ENCODE measurements at regions not wholly inside any gene's neighbourhood (a gene's known extent, or its start where the extent isn't known, plus 50 kb on each side); places are given as distances from the start of the nearest gene placed in this dataset.

DNA sequence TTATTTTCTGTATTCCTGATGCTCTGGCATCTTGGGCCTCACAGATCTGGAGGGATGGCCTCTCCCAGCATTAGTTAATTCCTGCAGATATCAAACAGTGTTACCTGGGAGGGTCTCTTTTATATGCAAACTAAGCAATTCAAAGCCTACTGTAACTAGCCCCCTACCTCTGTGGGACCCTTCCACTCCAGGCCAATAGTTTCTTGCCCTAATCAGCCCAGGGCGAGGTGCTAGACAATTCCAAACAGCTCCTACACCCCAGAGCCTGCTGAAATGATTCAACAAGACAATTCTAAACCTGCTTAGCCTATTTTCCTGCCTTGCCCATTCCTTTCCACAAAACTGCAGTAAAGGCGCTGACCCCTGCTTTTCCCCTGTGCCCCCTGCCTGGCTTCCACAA, 106.6 kb upstream of the IGSF10 start:
- Histone ChIP-seq H3K56ac (replicated peaks; ENCODE audit: insufficient read length, low read depth, low read length) (no peak overlapping the region), H3K4me3 (ENCODE audit: extremely low read depth in 1 of 4, insufficient read depth in 2 of 4, low read depth in 3 of 4, low read length in 4 of 4) (no peak overlapping the region), H3K27ac (ENCODE audit: low read depth, low read length) (no peak overlapping the region), H4K20me1 (replicated peaks in 1 of 2; ENCODE audit: control insufficient read depth in 1 of 2, insufficient read depth in 2 of 2, low read length in 2 of 2) (no peaks in the 10 kb centered on the region), H3K9me3 (ENCODE audit: insufficient read depth in 2 of 2, low read depth in 1 of 2, low read length in 1 of 2) (no peaks in the 10 kb centered on the region), H4K5ac (ENCODE audit: insufficient read length, low read depth, low read length) (no peak overlapping the region), H4K91ac (replicated peaks; ENCODE audit: insufficient read length, low read length) (no peak overlapping the region), H4K8ac (ENCODE audit: extremely low read depth, insufficient read depth, low read length) (no peak overlapping the region), H3K4me2 (ENCODE audit: insufficient read depth in 1 of 2, low read depth in 2 of 2, low read length in 2 of 2) (peak overlapping the region; percentile 22 to 55; a peak in 2 of 4 replicates), H3K14ac (ENCODE audit: insufficient read length) (no peak overlapping the region), H3K4me1 (replicated peaks in 1 of 4; ENCODE audit: control insufficient read depth in 3 of 4, insufficient read depth in 4 of 4, low read length in 3 of 4) (peaks cover 0 to 8% (median 2%) of the 10 kb centered on the region in 4 experiments; a peak in 3 of 7 replicates), H2BK120ac (replicated peaks; ENCODE audit: low read depth, low read length) (no peak overlapping the region), H2AFZ (ENCODE audit: low read length) (no peak overlapping the region), H3K79me1 (ENCODE audit: low read depth, low read length) (no peaks in the 10 kb centered on the region), H3K79me2 (ENCODE audit: control insufficient read depth in 1 of 2, insufficient read depth in 2 of 2, low read length in 2 of 2) (no peaks in the 10 kb centered on the region), H3K4ac (replicated peaks; ENCODE audit: insufficient read length, low read depth, low read length) (no peak overlapping the region), H3K27me3 (replicated peaks in 1 of 4; ENCODE audit: control insufficient read depth in 3 of 4, extremely low read depth in 1 of 4, insufficient read depth in 3 of 4, low read length in 3 of 4) (no peaks in the 10 kb centered on the region), H3K18ac (ENCODE audit: extremely low read depth, low read length) (no peak overlapping the region), H3K23me2 (ENCODE audit: low read depth, low read length) (no peaks in the 10 kb centered on the region), H2BK12ac (ENCODE audit: low read depth, low read length) (no peak overlapping the region), H3K23ac (ENCODE audit: insufficient read length) (no peak overlapping the region), H2BK15ac (ENCODE audit: low read length) (no peak overlapping the region), H2BK5ac (ENCODE audit: low read depth, low read length) (no peak overlapping the region), H2BK20ac (ENCODE audit: low read length) (no peak overlapping the region), H2AK5ac (ENCODE audit: low read depth, low read length) (no peak overlapping the region), H3K9ac (replicated peaks in 1 of 4; ENCODE audit: extremely low read depth in 1 of 4, low read depth in 3 of 4, low read length in 3 of 4) (no peak overlapping the region), H3K36me3 (ENCODE audit: control insufficient read depth in 2 of 4, insufficient read depth in 4 of 4, low read length in 3 of 4) (no peaks in the 10 kb centered on the region)
- POLR2A ChIA-PET (ENCODE audit: partially characterized antibody): no interaction called here
- CTCF ChIA-PET (ENCODE audit: partially characterized antibody): no interaction called here
- DNase-seq (ENCODE audit: low read depth in 1 of 2, low spot score in 2 of 2): no peak
- WGBS, 2 experiments (ENCODE audit: extremely low coverage in 1 of 2, insufficient coverage in 1 of 2, insufficient read length in 1 of 2, insufficient replicate concordance in 2 of 2, low coverage in 1 of 2, low lambda C conversion rate in 2 of 2, missing lambda C conversion rate in 1 of 2): 17% methylated on average over 2 of the region's 2 CpGs; no CpG with 5 or more reads in 1 of the 2 experiments
- no peak for FAIRE-seq
- no peak for TF ChIP-seq RBBP5 (IDR thresholded peaks at IDR 0.05; ENCODE audit: borderline replicate concordance, low read depth, low read length)
- no peak for TF ChIP-seq CBX8 (IDR thresholded peaks at IDR 0.05; ENCODE audit: borderline replicate concordance, low read depth, low read length)
- no peak for TF ChIP-seq SAP30 (IDR thresholded peaks at IDR 0.05; ENCODE audit: insufficient read depth, insufficient replicate concordance, low read length)
- no peak for TF ChIP-seq EP300 (IDR thresholded peaks at IDR 0.05; ENCODE audit: borderline replicate concordance in 1 of 2, low read depth in 2 of 2, low read length in 2 of 2)
- TF ChIP-seq YY1 (IDR thresholded peaks at IDR 0.05; ENCODE audit: low read depth, low read length): no peak
- TF ChIP-seq, protein P1, sequence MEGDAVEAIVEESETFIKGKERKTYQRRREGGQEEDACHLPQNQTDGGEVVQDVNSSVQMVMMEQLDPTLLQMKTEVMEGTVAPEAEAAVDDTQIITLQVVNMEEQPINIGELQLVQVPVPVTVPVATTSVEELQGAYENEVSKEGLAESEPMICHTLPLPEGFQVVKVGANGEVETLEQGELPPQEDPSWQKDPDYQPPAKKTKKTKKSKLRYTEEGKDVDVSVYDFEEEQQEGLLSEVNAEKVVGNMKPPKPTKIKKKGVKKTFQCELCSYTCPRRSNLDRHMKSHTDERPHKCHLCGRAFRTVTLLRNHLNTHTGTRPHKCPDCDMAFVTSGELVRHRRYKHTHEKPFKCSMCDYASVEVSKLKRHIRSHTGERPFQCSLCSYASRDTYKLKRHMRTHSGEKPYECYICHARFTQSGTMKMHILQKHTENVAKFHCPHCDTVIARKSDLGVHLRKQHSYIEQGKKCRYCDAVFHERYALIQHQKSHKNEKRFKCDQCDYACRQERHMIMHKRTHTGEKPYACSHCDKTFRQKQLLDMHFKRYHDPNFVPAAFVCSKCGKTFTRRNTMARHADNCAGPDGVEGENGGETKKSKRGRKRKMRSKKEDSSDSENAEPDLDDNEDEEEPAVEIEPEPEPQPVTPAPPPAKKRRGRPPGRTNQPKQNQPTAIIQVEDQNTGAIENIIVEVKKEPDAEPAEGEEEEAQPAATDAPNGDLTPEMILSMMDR (IDR thresholded peaks at IDR 0.05; ENCODE audit: control extremely low read depth in 1 of 3, insufficient read depth in 1 of 3, low read depth in 1 of 3, low read length in 3 of 3): no peak
- TF ChIP-seq MAFK (IDR thresholded peaks at IDR 0.05; ENCODE audit: low read depth, low read length): no peak
- TF ChIP-seq, protein P2, sequence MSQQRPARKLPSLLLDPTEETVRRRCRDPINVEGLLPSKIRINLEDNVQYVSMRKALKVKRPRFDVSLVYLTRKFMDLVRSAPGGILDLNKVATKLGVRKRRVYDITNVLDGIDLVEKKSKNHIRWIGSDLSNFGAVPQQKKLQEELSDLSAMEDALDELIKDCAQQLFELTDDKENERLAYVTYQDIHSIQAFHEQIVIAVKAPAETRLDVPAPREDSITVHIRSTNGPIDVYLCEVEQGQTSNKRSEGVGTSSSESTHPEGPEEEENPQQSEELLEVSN (IDR thresholded peaks at IDR 0.05): no peak
- no peak for TF ChIP-seq SIX5 (IDR thresholded peaks at IDR 0.05; ENCODE audit: low read depth, low read length)
- no peak for TF ChIP-seq POLR2A (IDR thresholded peaks at IDR 0.05; ENCODE audit: control extremely low read depth in 1 of 2, low read depth in 2 of 2, low read length in 2 of 2)
- no peak for TF ChIP-seq CTBP2 (IDR thresholded peaks at IDR 0.05; ENCODE audit: borderline replicate concordance, insufficient read depth, insufficient read length, low read length)
- TF ChIP-seq POU5F1 (IDR thresholded peaks at IDR 0.05; ENCODE audit: low read depth, low read length): no peak
